Lower leg skin (tissue), 3 donors: ENCODE measurements at regions not wholly inside any gene's neighbourhood (a gene's known extent, or its start where the extent isn't known, plus 50 kb on each side); places are given as distances from the start of the nearest gene placed in this dataset.

ENCODE experiments used
- CTCF ChIP-seq, 3 donors: fragments of 450-650 bp; IDR thresholded peaks; one replicate each; pipeline ENCODE4 v1.5.1; 2016; ENCODE audit warnings: antibody characterized with exemption in 3 of 3, mild to moderate bottlenecking in 3 of 3, moderate library complexity in 2 of 3
- POLR2A ChIP-seq, 2 donors: fragments of 450-650 bp; IDR thresholded peaks; one replicate each; pipeline ENCODE4 v1.6.1; 2016 to 2017; ENCODE audit warnings: antibody characterized with exemption in 2 of 2, mild to moderate bottlenecking in 1 of 2, moderate library complexity in 1 of 2

GRCh38 chr13:33508060-33508459 lies 222.5 kb upstream of the STARD13 start:
- TF ChIP-seq CTCF (IDR thresholded peaks at IDR 0.05) (no peak), POLR2A (IDR thresholded peaks at IDR 0.05) (no peak)
